GM23338 (cell line): ENCODE measurements at regions not wholly inside any gene's neighbourhood (a gene's known extent, or its start where the extent isn't known, plus 50 kb on each side); places are given as distances from the start of the nearest gene placed in this dataset.

Experiments used
- ATAC-seq: fragments of 200-7000 bp; cut with Tn5 transposase; 3 replicates; pipeline ENCODE4 v1.9.1; 2020
- DNase-seq: peaks from one replicate; pipeline ENCODE4 v3.0.0-alpha.2; 2015; ENCODE audit warnings: low spot score
- H2AFZ ChIP-seq: fragments of 200-600 bp; sonication (generic); 2 replicates; pipeline ENCODE4 v1.8.0; 2016; ENCODE audit warnings: antibody characterized with exemption, mild to moderate bottlenecking, moderate library complexity
- H3F3A ChIP-seq: fragments of 200-600 bp; sonication (generic); replicated peaks from 2 replicates; pipeline ENCODE4 v1.8.0; 2017; ENCODE audit warnings: antibody characterized with exemption, mixed run types, low read depth
- H3K27ac ChIP-seq: fragments of 200-600 bp; sonication (generic); 2 replicates; pipeline ENCODE4 v1.6.1; 2016; ENCODE audit warnings: low read depth
- H3K27me3 ChIP-seq: fragments of 200-600 bp; sonication (generic); 2 replicates; pipeline ENCODE4 v1.8.0; 2016; ENCODE audit warnings: mild to moderate bottlenecking, mixed run types, moderate library complexity; ENCODE audit not compliant: insufficient read depth
- H3K36me3 ChIP-seq: fragments of 200-600 bp; sonication (generic); 2 replicates; pipeline ENCODE4 v1.8.0; 2016; ENCODE audit warnings: mild to moderate bottlenecking; ENCODE audit not compliant: insufficient read depth
- H3K4me1 ChIP-seq: fragments of 200-600 bp; sonication (generic); 2 replicates; pipeline ENCODE4 v1.8.0; 2016; ENCODE audit warnings: mild to moderate bottlenecking, moderate library complexity; ENCODE audit not compliant: insufficient read depth
- H3K4me2 ChIP-seq: fragments of 200-600 bp; sonication (generic); 2 replicates; pipeline ENCODE4 v1.7.1; 2017; ENCODE audit warnings: mixed run types
- H3K4me3 ChIP-seq: fragments of 200-600 bp; sonication (generic); 2 replicates; pipeline ENCODE4 v1.6.1; 2016; ENCODE audit warnings: mixed run types
- H3K79me2 ChIP-seq: fragments of 200-600 bp; sonication (generic); replicated peaks from 2 replicates; pipeline ENCODE4 v1.8.0; 2017; ENCODE audit warnings: mild to moderate bottlenecking; ENCODE audit not compliant: insufficient read depth
- H3K9me2 ChIP-seq: fragments of 200-600 bp; sonication (generic); 2 replicates; pipeline ENCODE4 v1.8.0; 2017; ENCODE audit not compliant: insufficient read depth
- H4K20me1 ChIP-seq: fragments of 200-600 bp; sonication (generic); replicated peaks from 2 replicates; pipeline ENCODE4 v1.8.0; 2017; ENCODE audit warnings: mild to moderate bottlenecking; ENCODE audit not compliant: insufficient read depth
- H3K27ac Mint-ChIP-seq: 2 replicates; pipeline ENCODE4 v1.8.0; 2020; ENCODE audit warnings: inconsistent platforms, mild to moderate bottlenecking, moderate library complexity, mixed read lengths
- H3K27me3 Mint-ChIP-seq: 3 replicates; pipeline ENCODE4 v1.8.0; 2022; ENCODE audit warnings: low read depth, mild to moderate bottlenecking, moderate library complexity, mixed read lengths, inconsistent platforms; ENCODE audit not compliant: insufficient read depth, poor library complexity
- H3K36me3 Mint-ChIP-seq: 3 replicates; pipeline ENCODE4 v1.8.0; 2021; ENCODE audit warnings: low read depth, mild to moderate bottlenecking, inconsistent platforms, moderate library complexity, mixed read lengths
- H3K4me1 Mint-ChIP-seq: 3 replicates; pipeline ENCODE4 v1.8.0; 2020; ENCODE audit warnings: mild to moderate bottlenecking, inconsistent platforms, mixed read lengths
- H3K4me3 Mint-ChIP-seq: 3 replicates; pipeline ENCODE4 v1.8.0; 2021; ENCODE audit warnings: moderate library complexity, mild to moderate bottlenecking, inconsistent platforms, mixed read lengths
- H3K9me3 Mint-ChIP-seq: 3 replicates; pipeline ENCODE4 v1.8.0; 2020; ENCODE audit warnings: moderate library complexity, mild to moderate bottlenecking, inconsistent platforms, mixed read lengths
- CREB1 ChIP-seq: fragments of 250-450 bp; sonication (Bioruptor Pico); IDR thresholded peaks from 2 replicates; pipeline ENCODE4 v1.5.0; 2020; ENCODE audit warnings: low read depth, mild to moderate bottlenecking, moderate library complexity
- EZH2 ChIP-seq: fragments of 200-600 bp; sonication (generic); IDR thresholded peaks from one replicate; pipeline ENCODE4 v1.8.0; 2017; ENCODE audit warnings: antibody characterized with exemption, mild to moderate bottlenecking, low read depth; ENCODE audit not compliant: unreplicated experiment
- EZH2phosphoT487 ChIP-seq: fragments of 200-600 bp; sonication (generic); IDR thresholded peaks from one replicate; pipeline ENCODE4 v1.8.1; 2018; ENCODE audit warnings: antibody characterized with exemption; ENCODE audit not compliant: unreplicated experiment
- JUNB ChIP-seq: IDR thresholded peaks from one replicate; pipeline ENCODE4 v1.6.1; 2016; ENCODE audit warnings: antibody characterized with exemption; ENCODE audit not compliant: unreplicated experiment
- NANOG ChIP-seq: IDR thresholded peaks from 2 replicates; pipeline ENCODE4 v1.6.1; 2016; ENCODE audit warnings: antibody characterized with exemption, borderline replicate concordance
- POLR2AphosphoS5 ChIP-seq: IDR thresholded peaks from 2 replicates; pipeline ENCODE4 v1.6.1; 2016; ENCODE audit warnings: antibody characterized with exemption, low read depth
- STAT1 ChIP-seq: IDR thresholded peaks from one replicate; pipeline ENCODE4 v1.6.1; 2016; ENCODE audit warnings: antibody characterized with exemption; ENCODE audit not compliant: unreplicated experiment
- ZNF114 ChIP-seq: fragments of 250-450 bp; sonication (Bioruptor Pico); IDR thresholded peaks from 2 replicates; pipeline ENCODE4 v1.5.0; 2020; ENCODE audit warnings: mild to moderate bottlenecking, moderate library complexity
- ZNF331 ChIP-seq: fragments of 250-450 bp; sonication (Bioruptor Pico); IDR thresholded peaks from 2 replicates; pipeline ENCODE4 v1.5.0; 2020; ENCODE audit warnings: low read depth, mild to moderate bottlenecking, moderate library complexity
- TF ChIP-seq, protein P1 (sequence below): IDR thresholded peaks from 2 replicates; pipeline ENCODE4 v1.6.1; 2016; ENCODE audit warnings: antibody characterized with exemption
- TF ChIP-seq, protein P2 (sequence below): IDR thresholded peaks from one replicate; pipeline ENCODE4 v1.6.1; 2018; ENCODE audit warnings: antibody characterized with exemption; ENCODE audit not compliant: unreplicated experiment
- TF ChIP-seq, protein P3 (sequence below), 2 experiments: fragments of 200-600 bp in 1 of 2; sonication (generic) in 1 of 2; conservative IDR thresholded peaks; 2 replicates each; pipeline versions ENCODE4 v1.5.1 to v1.6.1; 2016 to 2017; ENCODE audit warnings: antibody characterized with exemption in 2 of 2, low read depth in 2 of 2, mild to moderate bottlenecking in 2 of 2, moderate library complexity in 1 of 2

DNA sequence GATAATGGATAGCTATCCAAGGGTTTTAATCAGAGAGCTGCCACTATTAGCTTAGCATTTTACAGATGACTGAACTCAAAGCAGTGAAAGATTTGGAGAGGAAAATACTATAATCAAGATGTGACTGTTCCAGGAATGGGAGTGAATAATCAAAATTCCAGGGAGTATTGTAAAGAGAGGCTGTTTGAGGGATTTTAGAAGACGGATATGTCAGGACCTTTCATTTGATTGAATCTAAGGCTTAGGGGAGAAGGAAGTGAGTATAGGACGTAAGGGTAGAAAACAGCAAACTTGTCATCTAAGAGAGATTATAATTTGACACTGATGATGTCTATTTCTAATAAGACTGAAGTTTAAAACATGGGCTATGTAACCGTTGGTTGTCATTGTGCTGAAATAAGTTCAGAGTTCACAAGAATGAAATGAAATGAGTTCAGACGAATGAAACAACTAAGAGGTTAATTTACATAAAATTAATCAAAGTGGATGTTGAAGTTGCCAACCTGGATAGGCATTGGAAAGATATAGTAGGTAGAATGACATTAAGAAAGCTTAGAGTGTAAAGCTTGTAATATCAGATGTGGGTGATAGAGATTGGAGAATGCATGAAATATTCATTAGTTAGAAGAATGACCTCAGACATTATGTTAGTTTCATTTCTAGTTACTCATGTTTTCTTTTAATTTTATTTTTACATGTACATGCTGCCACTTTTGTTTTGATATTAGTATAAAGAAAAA is 842.8 kb downstream of the SI start:
- TF ChIP-seq, protein P1, sequence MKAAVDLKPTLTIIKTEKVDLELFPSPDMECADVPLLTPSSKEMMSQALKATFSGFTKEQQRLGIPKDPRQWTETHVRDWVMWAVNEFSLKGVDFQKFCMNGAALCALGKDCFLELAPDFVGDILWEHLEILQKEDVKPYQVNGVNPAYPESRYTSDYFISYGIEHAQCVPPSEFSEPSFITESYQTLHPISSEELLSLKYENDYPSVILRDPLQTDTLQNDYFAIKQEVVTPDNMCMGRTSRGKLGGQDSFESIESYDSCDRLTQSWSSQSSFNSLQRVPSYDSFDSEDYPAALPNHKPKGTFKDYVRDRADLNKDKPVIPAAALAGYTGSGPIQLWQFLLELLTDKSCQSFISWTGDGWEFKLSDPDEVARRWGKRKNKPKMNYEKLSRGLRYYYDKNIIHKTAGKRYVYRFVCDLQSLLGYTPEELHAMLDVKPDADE, result no peak
- no peak for TF ChIP-seq CREB1 (CRISPR knock-in tag)
- no peak for TF ChIP-seq EZH2
- no peak for TF ChIP-seq JUNB
- TF ChIP-seq POLR2AphosphoS5, result no peak
- TF ChIP-seq ZNF114 (CRISPR knock-in tag), result no peak
- TF ChIP-seq STAT1, result no peak
- no peak for TF ChIP-seq NANOG
- DNase-seq (no peak), ATAC-seq (no peak)
- H2AFZ ChIP-seq, result no peak overlapping the region
- H3K9me3 Mint-ChIP-seq, result no peaks in the 10 kb centered on the region
- no peaks in the 10 kb centered on the region for H3K4me1 ChIP-seq
- no peaks in the 10 kb centered on the region for H3K9me2 ChIP-seq
- no peaks in the 10 kb centered on the region for H3K27me3 ChIP-seq
- H3K4me3 Mint-ChIP-seq, result no peak overlapping the region
- no peaks in the 10 kb centered on the region for H3K36me3 ChIP-seq
- H3K4me1 Mint-ChIP-seq, result no peaks in the 10 kb centered on the region
- no peaks in the 10 kb centered on the region for H3K36me3 Mint-ChIP-seq
- H3K79me2 ChIP-seq, result no peaks in the 10 kb centered on the region
- H3K4me3 ChIP-seq, result no peak overlapping the region
- H3F3A ChIP-seq, result no peaks in the 10 kb centered on the region
- no peak overlapping the region for H3K4me2 ChIP-seq
- no peak overlapping the region for H3K27ac Mint-ChIP-seq
- H3K27me3 Mint-ChIP-seq, result no peaks in the 10 kb centered on the region
- H3K27ac ChIP-seq, result no peak overlapping the region
- H4K20me1 ChIP-seq, result no peaks in the 10 kb centered on the region

DNA sequence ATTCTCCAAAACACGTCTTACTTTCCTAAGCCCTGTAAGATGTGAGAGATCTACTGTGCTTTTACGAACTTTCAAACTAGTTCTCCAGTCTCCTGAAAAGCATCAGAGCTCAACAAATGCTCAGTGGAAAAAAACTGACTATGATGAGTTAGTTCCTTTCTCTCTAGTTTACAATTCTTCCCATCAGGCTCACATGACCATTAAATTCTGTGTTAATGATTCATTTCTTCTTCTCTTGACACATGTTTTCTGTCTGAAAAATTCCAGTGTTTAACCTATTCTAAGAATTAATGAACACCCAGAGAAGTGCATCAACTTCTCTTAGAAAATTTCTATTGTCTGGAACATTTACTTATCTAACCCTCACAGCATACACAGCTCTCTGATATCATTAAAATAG is 844.3 kb downstream of the SI start:
- no peaks in the 10 kb centered on the region for H3K36me3 ChIP-seq
- H3K4me1 Mint-ChIP-seq, result no peaks in the 10 kb centered on the region
- no peaks in the 10 kb centered on the region for H3K27me3 ChIP-seq
- no peak overlapping the region for H3K4me2 ChIP-seq
- DNase-seq, result no peak
- no peaks in the 10 kb centered on the region for H3F3A ChIP-seq
- H3K4me1 ChIP-seq, result no peaks in the 10 kb centered on the region
- TF ChIP-seq STAT1 (no peak), ZNF331 (CRISPR knock-in tag) (no peak), ZNF114 (CRISPR knock-in tag) (no peak), EZH2phosphoT487 (no peak)
- TF ChIP-seq, protein P2, sequence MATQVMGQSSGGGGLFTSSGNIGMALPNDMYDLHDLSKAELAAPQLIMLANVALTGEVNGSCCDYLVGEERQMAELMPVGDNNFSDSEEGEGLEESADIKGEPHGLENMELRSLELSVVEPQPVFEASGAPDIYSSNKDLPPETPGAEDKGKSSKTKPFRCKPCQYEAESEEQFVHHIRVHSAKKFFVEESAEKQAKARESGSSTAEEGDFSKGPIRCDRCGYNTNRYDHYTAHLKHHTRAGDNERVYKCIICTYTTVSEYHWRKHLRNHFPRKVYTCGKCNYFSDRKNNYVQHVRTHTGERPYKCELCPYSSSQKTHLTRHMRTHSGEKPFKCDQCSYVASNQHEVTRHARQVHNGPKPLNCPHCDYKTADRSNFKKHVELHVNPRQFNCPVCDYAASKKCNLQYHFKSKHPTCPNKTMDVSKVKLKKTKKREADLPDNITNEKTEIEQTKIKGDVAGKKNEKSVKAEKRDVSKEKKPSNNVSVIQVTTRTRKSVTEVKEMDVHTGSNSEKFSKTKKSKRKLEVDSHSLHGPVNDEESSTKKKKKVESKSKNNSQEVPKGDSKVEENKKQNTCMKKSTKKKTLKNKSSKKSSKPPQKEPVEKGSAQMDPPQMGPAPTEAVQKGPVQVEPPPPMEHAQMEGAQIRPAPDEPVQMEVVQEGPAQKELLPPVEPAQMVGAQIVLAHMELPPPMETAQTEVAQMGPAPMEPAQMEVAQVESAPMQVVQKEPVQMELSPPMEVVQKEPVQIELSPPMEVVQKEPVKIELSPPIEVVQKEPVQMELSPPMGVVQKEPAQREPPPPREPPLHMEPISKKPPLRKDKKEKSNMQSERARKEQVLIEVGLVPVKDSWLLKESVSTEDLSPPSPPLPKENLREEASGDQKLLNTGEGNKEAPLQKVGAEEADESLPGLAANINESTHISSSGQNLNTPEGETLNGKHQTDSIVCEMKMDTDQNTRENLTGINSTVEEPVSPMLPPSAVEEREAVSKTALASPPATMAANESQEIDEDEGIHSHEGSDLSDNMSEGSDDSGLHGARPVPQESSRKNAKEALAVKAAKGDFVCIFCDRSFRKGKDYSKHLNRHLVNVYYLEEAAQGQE, result no peak
- TF ChIP-seq, protein P1, result no peak
- TF ChIP-seq, protein P3, sequence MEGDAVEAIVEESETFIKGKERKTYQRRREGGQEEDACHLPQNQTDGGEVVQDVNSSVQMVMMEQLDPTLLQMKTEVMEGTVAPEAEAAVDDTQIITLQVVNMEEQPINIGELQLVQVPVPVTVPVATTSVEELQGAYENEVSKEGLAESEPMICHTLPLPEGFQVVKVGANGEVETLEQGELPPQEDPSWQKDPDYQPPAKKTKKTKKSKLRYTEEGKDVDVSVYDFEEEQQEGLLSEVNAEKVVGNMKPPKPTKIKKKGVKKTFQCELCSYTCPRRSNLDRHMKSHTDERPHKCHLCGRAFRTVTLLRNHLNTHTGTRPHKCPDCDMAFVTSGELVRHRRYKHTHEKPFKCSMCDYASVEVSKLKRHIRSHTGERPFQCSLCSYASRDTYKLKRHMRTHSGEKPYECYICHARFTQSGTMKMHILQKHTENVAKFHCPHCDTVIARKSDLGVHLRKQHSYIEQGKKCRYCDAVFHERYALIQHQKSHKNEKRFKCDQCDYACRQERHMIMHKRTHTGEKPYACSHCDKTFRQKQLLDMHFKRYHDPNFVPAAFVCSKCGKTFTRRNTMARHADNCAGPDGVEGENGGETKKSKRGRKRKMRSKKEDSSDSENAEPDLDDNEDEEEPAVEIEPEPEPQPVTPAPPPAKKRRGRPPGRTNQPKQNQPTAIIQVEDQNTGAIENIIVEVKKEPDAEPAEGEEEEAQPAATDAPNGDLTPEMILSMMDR (conservative IDR thresholded peaks at IDR 0.05; ENCODE audit: low read depth in 2 of 2), result no peak
- H3K4me3 ChIP-seq, result no peak overlapping the region
- H3K9me3 Mint-ChIP-seq, result no peaks in the 10 kb centered on the region
- no peak overlapping the region for H3K4me3 Mint-ChIP-seq
- ATAC-seq, result no peak
- H3K27ac Mint-ChIP-seq, result no peak overlapping the region
- H3K36me3 Mint-ChIP-seq, result no peaks in the 10 kb centered on the region
- no peak overlapping the region for H2AFZ ChIP-seq
- H3K27ac ChIP-seq, result no peak overlapping the region
- H3K9me2 ChIP-seq, result no peaks in the 10 kb centered on the region
- H3K27me3 Mint-ChIP-seq, result no peaks in the 10 kb centered on the region
- no peaks in the 10 kb centered on the region for H4K20me1 ChIP-seq
- no peaks in the 10 kb centered on the region for H3K79me2 ChIP-seq
